Sigmoid colon (tissue), 6 donors: ENCODE measurements at regions not wholly inside any gene's neighbourhood (a gene's known extent, or its start where the extent isn't known, plus 50 kb on each side); places are given as distances from the start of the nearest gene placed in this dataset.

Experiments
- DNase-seq: peaks from one replicate; pipeline ENCODE4 v3.0.0-alpha.2; 2019
- H3K27ac ChIP-seq, 4 donors: fragments of 200-600 bp; sonication (generic); one replicate each; pipeline ENCODE4 v1.5.1; 2016 to 2019; ENCODE audit warnings: mild to moderate bottlenecking in 1 of 4
- H3K27me3 ChIP-seq, 3 donors: fragments of 200-600 bp; sonication (generic); one replicate each; pipeline ENCODE4 v1.5.1; 2019; ENCODE audit warnings: mild to moderate bottlenecking in 1 of 3
- H3K36me3 ChIP-seq, 4 donors: fragments of 200-600 bp; sonication (generic); one replicate each; pipeline ENCODE4 v1.5.1; 2016 to 2019
- H3K4me1 ChIP-seq, 4 donors: fragments of 200-600 bp; sonication (generic); one replicate each; pipeline ENCODE4 v1.5.1; 2017 to 2019
- H3K4me3 ChIP-seq, 4 donors: fragments of 200-600 bp; sonication (generic); one replicate each; pipeline ENCODE4 v1.5.1; 2017 to 2019; ENCODE audit warnings: mild to moderate bottlenecking in 2 of 4, moderate library complexity in 1 of 4
- H3K9me3 ChIP-seq, 4 donors: fragments of 200-600 bp in 3 of 4; sonication (generic) in 3 of 4; one replicate each; pipeline versions ENCODE4 v1.5.1 to v1.6.1; 2013 to 2019
- CTCF ChIP-seq, 4 experiments: fragments of 450-650 bp in 3 of 4; fragments of 200-600 bp in 1 of 4; IDR thresholded peaks; one replicate each; pipeline ENCODE4 v1.5.1; 2016 to 2019; ENCODE audit warnings: antibody characterized with exemption in 4 of 4, mild to moderate bottlenecking in 3 of 4, moderate library complexity in 2 of 4
- EP300 ChIP-seq, 4 donors: sonication (generic); formaldehyde crosslinking; IDR thresholded peaks; one replicate each; pipeline ENCODE4 v1.6.1; 2017; ENCODE audit warnings: antibody characterized with exemption in 4 of 4
- POLR2A ChIP-seq, 2 donors: fragments of 450-650 bp; IDR thresholded peaks; one replicate each; pipeline ENCODE4 v1.6.1; 2016; ENCODE audit warnings: antibody characterized with exemption in 2 of 2, mild to moderate bottlenecking in 2 of 2, moderate library complexity in 2 of 2
- POLR2AphosphoS5 ChIP-seq, 4 donors: sonication (generic); formaldehyde crosslinking; IDR thresholded peaks; one replicate each; pipeline ENCODE4 v1.6.1; 2017; ENCODE audit warnings: antibody characterized with exemption in 4 of 4
- WGBS, 2 donors: extraction: QIAGEN DNeasy Blood & Tissue Kit; methylation state at CpG; one replicate each; pipeline ENCODE4 v1.1.7; 2013; 5-methylcytosine and 5-hydroxymethylcytosine counted together
- intact Hi-C: fragments of 100-400 bp; cut with DNase I; formaldehyde crosslinking; loops from one replicate; pipeline ENCODE4 v1.15.1; 2023
- donor health status: healthy with polysubstance abuse.
- donor health status: healthy.

GRCh38 chr1:106747791-106748190 is 308.7 kb upstream of the PRMT6 start:
- Histone ChIP-seq H3K27me3 (no peaks in the 10 kb centered on the region), H3K27ac (no peak overlapping the region), H3K36me3 (no peaks in the 10 kb centered on the region), H3K4me3 (no peak overlapping the region), H3K4me1 (peaks cover 0 to 33% (median 22%) of the 10 kb centered on the region in 4 donors), H3K9me3 (no peaks in the 10 kb centered on the region)
- WGBS, 2 donors = 93 to 96% methylated on average over 15 of the region's 15 CpGs
- TF ChIP-seq CTCF (IDR thresholded peaks at IDR 0.05) = no peak
- no peak for TF ChIP-seq POLR2AphosphoS5 (IDR thresholded peaks at IDR 0.05)
- no peak for TF ChIP-seq POLR2A (IDR thresholded peaks at IDR 0.05)
- TF ChIP-seq EP300 (IDR thresholded peaks at IDR 0.05) = no peak
- intact Hi-C loops = no loop called here
- no peak for DNase-seq

GRCh38 chr1:106748606-106749005 is 307.9 kb upstream of the PRMT6 start:
- TF ChIP-seq POLR2A (IDR thresholded peaks at IDR 0.05) = no peak
- no peak for TF ChIP-seq EP300 (IDR thresholded peaks at IDR 0.05)
- TF ChIP-seq CTCF (IDR thresholded peaks at IDR 0.05) = no peak
- TF ChIP-seq POLR2AphosphoS5 (IDR thresholded peaks at IDR 0.05) = no peak
- Histone ChIP-seq H3K4me3 (no peak overlapping the region), H3K27ac (no peak overlapping the region), H3K27me3 (no peaks in the 10 kb centered on the region), H3K9me3 (no peaks in the 10 kb centered on the region), H3K4me1 (peaks cover 0 to 42% (median 26%) of the 10 kb centered on the region in 4 donors), H3K36me3 (no peaks in the 10 kb centered on the region)
- intact Hi-C loops = no loop called here
- 64 to 81% methylated on average over 2 of the region's 2 CpGs for WGBS, 2 donors
- no peak for DNase-seq

DNA sequence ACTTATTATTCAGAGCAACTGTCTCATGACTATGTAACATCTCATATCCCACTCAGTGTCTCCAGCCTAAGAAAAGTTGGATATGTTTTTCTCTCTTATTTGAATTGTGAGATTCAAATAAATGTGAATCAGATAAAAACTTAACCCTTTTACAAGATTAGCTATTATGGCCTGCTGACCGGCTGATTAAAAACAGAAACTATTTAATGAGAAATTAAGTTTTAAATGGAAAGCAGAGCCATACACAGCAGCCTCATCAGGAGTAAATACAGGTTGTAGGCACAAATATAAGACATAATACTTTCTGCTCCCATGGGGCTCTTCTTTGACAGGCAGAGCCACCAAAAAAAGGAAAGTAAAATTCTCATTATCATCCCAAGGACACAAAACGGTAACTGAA is 307.0 kb upstream of the PRMT6 start:
- DNase-seq = no peak

GRCh38 chr1:106749906-106750305 is 306.6 kb upstream of the PRMT6 start:
- no peaks in the 10 kb centered on the region for H3K36me3 ChIP-seq
- no peak for TF ChIP-seq POLR2A (IDR thresholded peaks at IDR 0.05)
- no peak for TF ChIP-seq CTCF (IDR thresholded peaks at IDR 0.05)
- TF ChIP-seq EP300 (IDR thresholded peaks at IDR 0.05) = no peak
- no peak for TF ChIP-seq POLR2AphosphoS5 (IDR thresholded peaks at IDR 0.05)
- H3K4me1 ChIP-seq = peaks cover 0 to 55% (median 31%) of the 10 kb centered on the region in 4 donors
- H3K27ac ChIP-seq = no peak overlapping the region
- 70 to 74% methylated on average over 1 of the region's 1 CpG for WGBS, 2 donors
- DNase-seq = no peak
- no peak overlapping the region for H3K4me3 ChIP-seq
- H3K27me3 ChIP-seq = no peaks in the 10 kb centered on the region
- intact Hi-C loops = loop anchor here (10.0 kb wide), 1 partner anchor 305 kb away; the partner anchor contains the start of gene PRMT6
- no peaks in the 10 kb centered on the region for H3K9me3 ChIP-seq

More for the DNA sequence above, 307.0 kb upstream of the PRMT6 start:
- no peak for TF ChIP-seq POLR2A (IDR thresholded peaks at IDR 0.05)
- no peak for TF ChIP-seq CTCF (IDR thresholded peaks at IDR 0.05)
- no peak for TF ChIP-seq POLR2AphosphoS5 (IDR thresholded peaks at IDR 0.05)
- TF ChIP-seq EP300 (IDR thresholded peaks at IDR 0.05) = no peak
- 36 to 91% methylated on average over 2 of the region's 2 CpGs for WGBS, 2 donors
- no peaks in the 10 kb centered on the region for H3K27me3 ChIP-seq
- no peak overlapping the region for H3K27ac ChIP-seq
- intact Hi-C loops = no loop called here
- H3K36me3 ChIP-seq = no peaks in the 10 kb centered on the region
- peaks cover 0 to 50% (median 28%) of the 10 kb centered on the region in 4 donors for H3K4me1 ChIP-seq
- no peaks in the 10 kb centered on the region for H3K9me3 ChIP-seq
- H3K4me3 ChIP-seq = no peak overlapping the region

DNA sequence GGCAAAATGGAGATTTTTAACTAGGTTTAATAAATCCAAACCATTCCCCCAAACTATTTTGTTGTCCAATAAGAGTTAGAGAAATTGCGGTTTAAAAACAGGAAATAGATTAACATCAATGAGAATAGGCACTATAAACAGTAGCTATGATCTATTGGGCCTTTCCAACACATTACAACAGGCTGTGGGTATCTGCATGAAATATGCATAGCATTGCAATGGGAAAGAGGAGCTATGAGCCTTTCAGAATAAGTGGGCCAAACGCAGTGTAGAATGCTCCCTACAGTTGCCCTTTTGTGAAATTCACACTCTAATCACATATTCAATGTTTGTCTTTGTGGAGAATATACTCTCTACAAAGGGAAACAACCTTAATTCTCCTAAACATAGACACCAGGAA is 305.5 kb upstream of the PRMT6 start:
- Histone ChIP-seq H3K9me3 (no peaks in the 10 kb centered on the region), H3K4me1 (peaks cover 0 to 58% (median 32%) of the 10 kb centered on the region in 4 donors), H3K36me3 (no peaks in the 10 kb centered on the region), H3K27me3 (no peaks in the 10 kb centered on the region), H3K27ac (peak overlapping the region in 1 of 4 donors; percentile 1), H3K4me3 (no peak overlapping the region)
- no peak for DNase-seq
- WGBS, 2 donors = 70 to 77% methylated on average over 2 of the region's 2 CpGs
- TF ChIP-seq EP300 (IDR thresholded peaks at IDR 0.05) = no peak
- intact Hi-C loops = loop anchor here (10.0 kb wide), 1 partner anchor 304 kb away; the partner anchor contains the start of gene PRMT6
